ENCODE measurements at regions not wholly inside any gene's neighbourhood (a gene's known extent, or its start where the extent isn't known, plus 50 kb on each side); places are given as distances from the start of the nearest gene placed in this dataset.

DNA sequence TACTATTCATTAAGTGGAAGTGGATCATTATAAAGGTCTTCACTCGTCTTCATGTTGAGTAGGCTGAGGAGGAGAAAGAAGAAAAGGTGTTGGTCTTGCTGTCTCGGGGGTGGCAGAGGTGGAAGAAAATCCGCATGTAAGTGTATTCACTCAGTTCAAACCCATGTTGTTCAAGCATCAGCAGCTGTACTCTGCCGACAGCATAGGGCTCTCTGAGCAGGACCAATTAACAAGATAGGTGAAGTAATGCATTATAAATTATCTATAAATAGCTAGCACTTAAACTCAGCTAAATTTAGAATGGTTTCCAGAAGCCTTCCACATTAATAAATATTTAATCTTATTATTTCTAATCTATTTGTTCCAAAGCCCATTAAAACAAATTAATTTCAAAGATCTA lies 116.8 kb downstream of the RGS2 start (continued):
- TF ChIP-seq, protein P1, sequence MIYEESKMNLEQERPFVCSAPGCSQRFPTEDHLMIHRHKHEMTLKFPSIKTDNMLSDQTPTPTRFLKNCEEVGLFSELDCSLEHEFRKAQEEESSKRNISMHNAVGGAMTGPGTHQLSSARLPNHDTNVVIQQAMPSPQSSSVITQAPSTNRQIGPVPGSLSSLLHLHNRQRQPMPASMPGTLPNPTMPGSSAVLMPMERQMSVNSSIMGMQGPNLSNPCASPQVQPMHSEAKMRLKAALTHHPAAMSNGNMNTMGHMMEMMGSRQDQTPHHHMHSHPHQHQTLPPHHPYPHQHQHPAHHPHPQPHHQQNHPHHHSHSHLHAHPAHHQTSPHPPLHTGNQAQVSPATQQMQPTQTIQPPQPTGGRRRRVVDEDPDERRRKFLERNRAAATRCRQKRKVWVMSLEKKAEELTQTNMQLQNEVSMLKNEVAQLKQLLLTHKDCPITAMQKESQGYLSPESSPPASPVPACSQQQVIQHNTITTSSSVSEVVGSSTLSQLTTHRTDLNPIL (CRISPR knock-in tag; IDR thresholded peaks at IDR 0.05; ENCODE audit: low read depth) = no peak
- no peak for TF ChIP-seq TCF4 (CRISPR knock-in tag; IDR thresholded peaks at IDR 0.05; ENCODE audit: borderline replicate concordance)

DNA sequence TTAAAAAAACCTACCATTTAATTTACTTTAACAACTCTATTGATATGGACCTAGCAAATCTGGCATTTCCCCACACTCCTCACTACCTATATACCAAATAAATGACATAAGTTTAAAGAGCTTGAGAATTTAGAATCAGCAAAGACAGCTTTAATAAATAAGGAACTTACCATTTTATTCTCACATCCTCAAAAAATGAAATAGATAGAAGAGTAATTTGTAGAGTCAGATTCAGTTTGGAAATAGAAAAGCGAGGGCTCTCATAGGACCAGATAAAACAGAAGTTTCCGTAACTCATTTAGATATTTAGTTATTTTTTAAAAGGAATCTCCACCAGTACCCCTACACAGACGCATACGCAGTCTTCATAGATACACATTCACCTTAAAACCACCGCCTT lies 117.9 kb downstream of the RGS2 start:
- TF ChIP-seq PPARA (CRISPR knock-in tag; IDR thresholded peaks at IDR 0.05; ENCODE audit: borderline replicate concordance) (no peak), ZNF70 (CRISPR knock-in tag; IDR thresholded peaks at IDR 0.05) (no peak), OSR1 (CRISPR knock-in tag; IDR thresholded peaks at IDR 0.05) (no peak), ZC3H10 (CRISPR knock-in tag; IDR thresholded peaks at IDR 0.05) (no peak), ZNF8 (CRISPR knock-in tag; IDR thresholded peaks at IDR 0.05) (no peak), ZFP30 (CRISPR knock-in tag; IDR thresholded peaks at IDR 0.05) (no peak), TCF4 (CRISPR knock-in tag; IDR thresholded peaks at IDR 0.05; ENCODE audit: borderline replicate concordance) (no peak), TSHZ2 (CRISPR knock-in tag; IDR thresholded peaks at IDR 0.05) (no peak)
- no peak for ATAC-seq

GRCh38 chr1:192927496-192927895 lies 118.7 kb downstream of the RGS2 start:
- no peak for ATAC-seq
- TF ChIP-seq ZFP30 (CRISPR knock-in tag; IDR thresholded peaks at IDR 0.05) = no peak
- TF ChIP-seq ESRRG (CRISPR knock-in tag; IDR thresholded peaks at IDR 0.05) = no peak
- TF ChIP-seq ARNTL (CRISPR knock-in tag; IDR thresholded peaks at IDR 0.05; ENCODE audit: borderline replicate concordance, low read depth) = no peak
- no peak for TF ChIP-seq ZNF8 (CRISPR knock-in tag; IDR thresholded peaks at IDR 0.05)
- TF ChIP-seq ZC3H10 (CRISPR knock-in tag; IDR thresholded peaks at IDR 0.05) = no peak

- ATAC-seq = no peak
- no peak for TF ChIP-seq ARNTL (CRISPR knock-in tag; IDR thresholded peaks at IDR 0.05; ENCODE audit: borderline replicate concordance, low read depth)
Observed at GRCh38 chr1:192929597-192929996, 120.8 kb downstream of the RGS2 start.

- no peak for ATAC-seq
- TF ChIP-seq ISL1 (CRISPR knock-in tag; IDR thresholded peaks at IDR 0.05) = no peak
- no peak for TF ChIP-seq BACH2 (CRISPR knock-in tag; IDR thresholded peaks at IDR 0.05; ENCODE audit: borderline replicate concordance)
- TF ChIP-seq POU6F1 (CRISPR knock-in tag; IDR thresholded peaks at IDR 0.05; ENCODE audit: borderline replicate concordance, low read depth) = no peak
- TF ChIP-seq, protein P2, sequence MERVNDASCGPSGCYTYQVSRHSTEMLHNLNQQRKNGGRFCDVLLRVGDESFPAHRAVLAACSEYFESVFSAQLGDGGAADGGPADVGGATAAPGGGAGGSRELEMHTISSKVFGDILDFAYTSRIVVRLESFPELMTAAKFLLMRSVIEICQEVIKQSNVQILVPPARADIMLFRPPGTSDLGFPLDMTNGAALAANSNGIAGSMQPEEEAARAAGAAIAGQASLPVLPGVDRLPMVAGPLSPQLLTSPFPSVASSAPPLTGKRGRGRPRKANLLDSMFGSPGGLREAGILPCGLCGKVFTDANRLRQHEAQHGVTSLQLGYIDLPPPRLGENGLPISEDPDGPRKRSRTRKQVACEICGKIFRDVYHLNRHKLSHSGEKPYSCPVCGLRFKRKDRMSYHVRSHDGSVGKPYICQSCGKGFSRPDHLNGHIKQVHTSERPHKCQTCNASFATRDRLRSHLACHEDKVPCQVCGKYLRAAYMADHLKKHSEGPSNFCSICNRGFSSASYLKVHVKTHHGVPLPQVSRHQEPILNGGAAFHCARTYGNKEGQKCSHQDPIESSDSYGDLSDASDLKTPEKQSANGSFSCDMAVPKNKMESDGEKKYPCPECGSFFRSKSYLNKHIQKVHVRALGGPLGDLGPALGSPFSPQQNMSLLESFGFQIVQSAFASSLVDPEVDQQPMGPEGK (CRISPR knock-in tag; IDR thresholded peaks at IDR 0.05; ENCODE audit: borderline replicate concordance) = no peak
- no peak for TF ChIP-seq ZC3H10 (CRISPR knock-in tag; IDR thresholded peaks at IDR 0.05)
- no peak for TF ChIP-seq CSDC2 (CRISPR knock-in tag; IDR thresholded peaks at IDR 0.05)
- TF ChIP-seq ZFP30 (CRISPR knock-in tag; IDR thresholded peaks at IDR 0.05) = no peak
- no peak for TF ChIP-seq ZFP3 (CRISPR knock-in tag; IDR thresholded peaks at IDR 0.05)
- TF ChIP-seq TCF4 (CRISPR knock-in tag; IDR thresholded peaks at IDR 0.05; ENCODE audit: borderline replicate concordance) = no peak
- TF ChIP-seq, protein P1 (CRISPR knock-in tag; IDR thresholded peaks at IDR 0.05; ENCODE audit: low read depth) = no peak
- no peak for TF ChIP-seq RARB (CRISPR knock-in tag; IDR thresholded peaks at IDR 0.05)
- TF ChIP-seq TOX (CRISPR knock-in tag; IDR thresholded peaks at IDR 0.05; ENCODE audit: borderline replicate concordance) = no peak
- no peak for TF ChIP-seq OSR1 (CRISPR knock-in tag; IDR thresholded peaks at IDR 0.05)
- TF ChIP-seq ESRRG (CRISPR knock-in tag; IDR thresholded peaks at IDR 0.05) = no peak
- no peak for TF ChIP-seq GLIS3 (CRISPR knock-in tag; IDR thresholded peaks at IDR 0.05)
- no peak for TF ChIP-seq TSHZ2 (CRISPR knock-in tag; IDR thresholded peaks at IDR 0.05)
- no peak for TF ChIP-seq SNAI2 (CRISPR knock-in tag; IDR thresholded peaks at IDR 0.05)
- no peak for TF ChIP-seq ZNF70 (CRISPR knock-in tag; IDR thresholded peaks at IDR 0.05)
- no peak for TF ChIP-seq PPARA (CRISPR knock-in tag; IDR thresholded peaks at IDR 0.05; ENCODE audit: borderline replicate concordance)
- TF ChIP-seq ARNTL (CRISPR knock-in tag; IDR thresholded peaks at IDR 0.05; ENCODE audit: borderline replicate concordance, low read depth) = no peak
Observed at GRCh38 chr1:192933744-192934143, 124.9 kb downstream of the RGS2 start.
